ENCODE measurements at regions not wholly inside any gene's neighbourhood (a gene's known extent, or its start where the extent isn't known, plus 50 kb on each side); places are given as distances from the start of the nearest gene placed in this dataset.

DNA sequence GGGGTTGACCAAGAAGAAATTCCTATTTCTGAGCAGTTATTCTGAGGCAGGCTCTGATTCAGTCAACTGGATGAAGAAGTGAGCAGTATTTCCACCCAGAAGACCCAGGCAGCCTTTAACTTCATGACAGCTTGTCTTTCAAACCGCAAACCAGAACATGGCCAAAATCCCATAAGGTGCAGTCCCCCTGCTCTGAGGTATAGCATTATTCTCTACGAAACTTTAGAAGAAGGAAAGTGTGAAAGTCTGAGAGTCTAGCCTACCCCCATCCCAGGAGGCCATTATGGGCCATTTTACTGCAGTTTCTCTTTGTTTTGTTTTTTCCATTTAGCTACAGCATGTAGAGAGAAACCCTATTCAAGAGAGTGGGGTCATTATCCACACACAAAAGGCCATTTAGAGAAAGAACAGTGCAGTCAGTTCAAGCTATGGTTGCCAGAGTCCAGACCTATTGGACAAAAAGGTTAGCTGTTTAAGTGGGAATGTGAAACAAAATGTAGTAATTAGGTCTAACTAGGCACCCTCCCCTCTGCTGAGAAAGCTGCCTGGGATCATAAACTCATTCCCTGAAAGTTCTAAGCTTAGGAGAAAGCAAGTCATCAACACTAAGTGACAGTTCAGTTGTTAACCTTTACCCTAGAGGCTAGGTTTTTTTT lies 52.1 kb upstream of the RASGEF1B start:
- DNase-seq = peak; percentile 7

DNA sequence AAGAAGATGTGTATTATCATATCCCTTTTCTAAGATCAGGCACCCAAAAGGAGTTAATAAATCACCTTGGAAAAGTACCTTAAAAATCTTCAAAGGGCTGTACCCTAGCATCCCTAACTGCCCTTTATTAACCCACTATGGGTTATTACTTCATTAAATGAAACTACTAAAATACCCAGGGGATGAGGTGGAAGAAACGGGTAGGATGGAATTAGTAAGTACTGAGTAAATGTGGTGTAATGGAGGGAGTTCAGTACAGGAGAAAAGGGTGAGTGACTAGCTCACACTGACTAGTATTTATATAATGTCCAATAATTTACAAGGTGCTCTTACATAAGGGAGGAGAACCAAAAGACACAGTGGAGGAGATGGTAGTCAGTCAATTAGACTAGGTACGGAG lies 51.0 kb upstream of the RASGEF1B start:
- no peak for DNase-seq

DNA sequence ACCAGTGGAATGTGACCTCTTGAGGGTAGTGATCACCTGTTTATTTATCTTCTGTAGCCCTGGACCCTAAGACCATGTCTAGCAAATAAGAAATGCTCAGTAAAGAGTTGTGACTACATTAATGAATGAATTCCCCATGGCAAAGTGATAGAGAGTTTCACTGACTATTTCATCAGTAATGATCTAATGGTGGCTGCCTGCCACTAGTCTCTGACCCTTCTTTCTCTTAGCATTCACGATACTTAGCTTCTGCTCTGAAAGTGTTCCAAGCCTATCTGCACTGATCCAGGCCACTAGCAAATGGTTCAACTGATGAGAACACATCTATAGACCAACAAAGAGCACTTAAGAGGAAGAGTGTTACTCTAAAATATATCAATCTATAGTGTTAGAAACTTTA lies 50.0 kb upstream of the RASGEF1B start:
- DNase-seq = no peak
